KG1 (cell line): ENCODE measurements at regions not wholly inside any gene's neighbourhood (a gene's known extent, or its start where the extent isn't known, plus 50 kb on each side); places are given as distances from the start of the nearest gene placed in this dataset.

Experiments used
- DNase-seq: peaks from one replicate; lab custom pipeline; 2025; lab: John Stamatoyannopoulos, UW

DNA sequence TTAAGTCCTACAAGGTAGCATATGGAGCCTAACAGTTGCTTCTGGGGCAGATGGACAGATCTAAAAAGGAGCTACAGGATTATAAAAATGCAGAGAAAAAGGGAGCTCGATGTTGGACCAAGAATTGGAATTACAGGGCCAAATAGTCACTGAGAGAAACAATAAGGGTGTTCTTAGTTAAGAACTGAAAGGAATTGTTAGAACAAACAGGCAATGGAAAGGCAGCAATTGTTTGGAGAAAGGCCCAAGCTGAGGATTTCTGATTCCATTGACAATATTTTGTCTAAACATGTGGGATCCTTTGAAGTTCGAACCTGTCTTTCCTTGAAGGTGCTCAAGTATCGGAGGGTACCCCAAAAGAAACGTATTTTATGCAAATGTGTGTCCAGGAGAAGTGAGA is 513.6 kb upstream of the CDH8 start:
- no peak for DNase-seq

DNA sequence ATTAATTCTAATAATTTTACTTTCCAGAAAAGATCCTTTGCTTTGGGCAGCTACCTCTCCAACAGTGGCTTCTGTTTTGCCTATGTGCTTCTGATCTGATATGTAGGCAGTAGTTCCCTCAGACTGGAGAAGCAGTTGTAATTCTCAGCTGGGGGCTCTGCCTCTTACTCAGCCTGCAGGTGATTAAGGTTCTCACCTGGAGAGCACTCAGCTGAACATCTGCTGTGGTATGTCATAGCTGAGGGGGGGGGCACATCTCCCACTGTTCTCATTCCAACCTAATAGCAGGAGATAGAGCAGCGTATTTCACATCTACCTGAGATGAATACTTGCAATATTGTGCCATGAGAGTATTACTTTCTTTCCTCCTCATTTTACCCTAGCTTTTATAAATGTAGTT is 511.9 kb upstream of the CDH8 start:
- no peak for DNase-seq

DNA sequence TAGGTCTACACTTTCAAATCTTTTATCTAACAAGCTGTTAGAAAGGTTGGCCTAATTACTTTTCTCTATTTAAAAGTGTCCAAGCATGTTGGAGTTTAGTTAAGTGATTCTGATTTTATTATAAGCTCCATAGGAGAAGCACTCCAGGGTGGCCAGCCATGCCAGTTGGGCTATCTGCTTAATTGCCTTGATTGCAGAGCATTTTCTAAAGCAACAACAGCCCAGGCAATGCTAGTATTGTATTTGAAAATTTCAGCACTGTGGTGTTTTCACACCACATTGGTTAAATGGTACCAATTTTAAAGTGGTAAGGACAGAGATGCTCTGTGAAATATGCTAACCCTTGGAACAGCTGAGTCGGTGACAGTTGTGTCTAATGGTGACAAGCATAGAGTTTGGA is 510.5 kb upstream of the CDH8 start:
- no peak for DNase-seq

DNA sequence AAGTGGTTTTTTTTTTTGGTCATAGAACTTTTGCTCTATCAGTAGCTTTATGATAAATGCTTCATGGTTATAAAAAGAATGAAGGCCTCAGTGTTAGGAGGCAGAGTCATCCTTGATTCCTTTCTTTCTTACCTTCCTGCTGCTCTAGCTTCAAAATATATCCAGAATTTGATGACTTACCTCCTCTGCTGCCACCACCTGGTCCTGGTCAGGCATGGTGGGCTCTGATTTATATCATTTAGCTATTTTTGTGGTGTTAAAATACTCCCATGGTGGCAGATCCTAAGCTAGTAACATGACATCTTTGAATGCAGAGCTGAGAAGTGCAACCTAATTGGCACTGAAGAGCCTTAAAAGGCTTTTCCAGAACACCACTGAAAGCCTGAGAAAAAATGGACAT is 508.8 kb upstream of the CDH8 start:
- no peak for DNase-seq

DNA sequence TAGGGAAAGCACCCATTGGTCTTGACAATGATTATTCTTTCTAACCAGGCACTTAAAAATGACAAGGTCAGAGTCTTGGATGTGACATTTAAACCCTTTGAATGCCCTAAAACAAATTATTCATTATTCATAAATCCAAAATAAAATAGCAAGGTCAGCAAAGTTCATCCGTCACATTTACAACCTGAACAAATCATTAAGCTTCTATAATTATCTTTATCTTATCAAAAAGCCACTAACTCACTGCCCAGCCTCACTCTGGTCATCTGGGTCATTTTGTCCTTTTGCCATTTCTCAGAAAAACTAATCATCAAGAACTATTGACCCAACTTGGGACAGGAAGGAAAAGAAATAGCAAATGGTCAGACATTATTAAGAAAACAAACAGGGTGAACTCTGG is 507.3 kb upstream of the CDH8 start:
- DNase-seq: no peak

DNA sequence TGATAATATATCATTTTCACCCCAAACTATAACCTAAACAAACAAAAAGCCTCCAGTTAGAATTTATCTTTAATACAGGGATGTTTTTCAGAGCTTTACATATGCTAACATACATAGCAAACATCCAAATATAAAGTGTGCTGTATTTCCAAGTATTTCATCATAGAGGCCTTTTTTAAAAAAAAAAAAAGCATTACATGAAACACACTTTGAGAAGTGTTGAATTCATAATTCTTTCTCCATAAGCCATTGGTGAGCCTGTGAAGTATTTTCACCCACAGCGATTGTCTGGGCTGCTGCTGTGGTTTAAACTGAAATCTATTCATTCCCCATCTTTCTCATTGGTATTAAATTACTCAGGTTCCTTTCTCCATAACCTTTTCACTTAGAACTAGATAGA is 503.4 kb upstream of the CDH8 start:
- DNase-seq: no peak

DNA sequence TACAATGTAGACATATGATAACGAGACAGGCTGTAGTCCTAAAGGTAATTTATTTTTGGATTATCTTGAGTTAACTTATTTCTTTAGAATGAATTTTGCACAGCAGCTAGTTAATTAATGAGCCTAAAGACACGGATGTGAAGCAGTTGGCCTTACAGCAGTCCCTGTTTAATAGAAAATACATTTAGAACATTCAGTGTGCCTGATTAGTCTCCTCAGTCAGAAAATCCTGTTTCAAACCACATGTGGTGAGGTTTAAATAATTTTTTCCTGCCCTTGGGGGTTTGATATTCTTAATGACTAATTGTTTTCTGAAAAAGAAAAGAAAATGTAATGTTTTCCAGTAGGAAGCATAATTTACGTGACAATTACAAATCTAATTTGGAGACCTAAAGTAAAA is 494.2 kb upstream of the CDH8 start:
- DNase-seq: no peak

DNA sequence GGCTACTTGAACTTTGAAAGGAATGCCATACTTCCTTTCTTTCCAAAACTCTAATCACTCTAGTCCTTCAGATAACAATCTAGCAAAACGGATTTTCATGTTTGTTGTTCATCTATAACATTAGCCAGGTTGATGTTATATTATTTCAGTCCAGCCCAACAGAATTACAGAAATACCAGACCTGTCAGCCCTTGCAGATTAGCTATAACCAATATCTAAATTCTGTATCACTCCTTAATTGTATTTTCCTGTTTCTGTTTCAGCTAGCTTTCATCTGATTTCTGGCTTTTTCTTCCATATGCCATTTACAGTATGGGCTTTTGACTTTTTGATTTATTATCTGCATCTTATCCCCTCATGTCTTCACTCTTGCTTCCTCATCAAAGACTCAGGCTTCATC is 479.8 kb upstream of the CDH8 start:
- no peak for DNase-seq

DNA sequence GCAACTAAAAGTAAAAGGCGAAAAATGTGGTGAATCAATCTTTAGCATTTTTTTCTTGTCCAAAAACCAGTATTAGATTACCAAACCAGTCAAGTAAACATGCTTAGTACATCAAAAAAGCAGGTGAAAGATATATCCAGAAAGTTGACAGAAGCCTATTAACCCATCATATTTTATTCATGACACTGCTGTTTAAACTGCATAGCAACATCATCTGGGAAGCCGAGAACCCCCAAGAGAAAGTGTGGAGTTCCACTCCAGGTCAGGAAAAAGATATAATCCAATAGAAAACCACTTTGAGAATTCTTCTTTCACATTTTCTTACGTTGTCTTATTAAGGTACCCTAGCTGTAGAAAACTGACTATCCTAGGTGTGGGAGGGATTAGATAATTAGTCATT is 466.8 kb upstream of the CDH8 start:
- DNase-seq: no peak

DNA sequence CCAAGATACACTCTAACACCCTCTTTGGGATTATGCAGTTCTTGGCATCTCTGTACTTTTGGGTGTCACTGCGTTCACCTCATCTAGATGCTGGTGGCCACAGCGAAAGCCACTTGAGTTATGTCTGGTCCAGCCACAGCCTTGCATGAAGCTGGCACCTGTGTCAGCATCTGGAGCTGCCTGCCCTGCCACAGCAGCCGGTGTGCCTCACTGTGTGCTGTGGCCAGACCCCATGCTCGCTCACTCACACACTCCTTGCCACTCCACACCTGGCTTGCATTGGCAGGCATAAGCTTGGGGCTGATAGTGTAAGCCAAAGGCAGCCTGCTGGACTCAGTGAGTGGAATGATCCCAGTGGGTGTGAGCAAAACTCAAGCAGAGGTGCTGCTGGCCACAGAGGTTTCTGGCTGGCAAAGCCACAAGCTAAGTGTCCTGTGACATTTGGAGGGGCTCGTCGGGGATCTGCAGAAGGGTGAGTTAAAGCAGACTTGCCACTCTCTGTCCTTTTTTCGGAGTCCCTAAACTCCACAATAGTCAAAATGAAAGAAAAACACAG is 442.7 kb upstream of the CDH8 start:
- no peak for DNase-seq

DNA sequence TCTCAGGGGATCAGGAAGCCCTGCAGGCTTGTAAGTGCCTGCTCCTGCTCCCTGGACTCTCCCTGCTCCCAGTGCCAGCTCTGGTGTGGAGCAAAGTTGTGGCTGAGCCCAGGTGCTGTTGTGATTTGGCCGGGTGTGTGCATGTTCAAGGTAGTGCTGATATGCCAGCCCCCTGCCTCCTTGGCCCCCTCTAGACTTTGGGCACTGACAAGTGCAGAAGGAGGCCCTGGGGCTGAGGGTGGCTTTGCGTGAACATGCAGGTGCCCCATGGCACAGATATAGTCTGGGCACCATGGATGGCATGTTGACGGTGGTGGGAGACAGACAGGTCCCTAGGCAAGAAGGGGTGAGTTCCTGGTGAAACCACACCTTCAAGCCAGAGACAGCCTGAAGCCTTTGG is 441.6 kb upstream of the CDH8 start:
- no peak for DNase-seq

DNA sequence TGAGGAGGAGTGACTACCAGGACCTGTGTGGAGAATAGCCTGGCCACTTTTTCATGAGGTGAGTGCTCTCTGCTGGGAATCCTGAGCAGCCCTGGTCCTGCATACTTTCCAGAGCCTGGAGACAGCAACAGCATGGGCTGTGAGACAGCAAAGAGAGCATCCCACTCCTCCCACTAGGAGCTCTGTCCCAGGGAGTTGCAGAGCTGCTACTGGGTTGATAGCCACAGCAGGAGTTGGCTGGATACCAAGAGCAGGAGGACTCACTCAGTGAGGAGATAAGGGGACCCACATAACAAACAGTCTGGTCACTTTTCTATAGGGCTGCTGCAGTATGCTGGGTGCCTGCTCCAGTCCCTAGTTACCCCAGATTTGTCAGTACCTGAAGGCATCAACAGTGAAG is 439.3 kb upstream of the CDH8 start:
- DNase-seq: no peak

DNA sequence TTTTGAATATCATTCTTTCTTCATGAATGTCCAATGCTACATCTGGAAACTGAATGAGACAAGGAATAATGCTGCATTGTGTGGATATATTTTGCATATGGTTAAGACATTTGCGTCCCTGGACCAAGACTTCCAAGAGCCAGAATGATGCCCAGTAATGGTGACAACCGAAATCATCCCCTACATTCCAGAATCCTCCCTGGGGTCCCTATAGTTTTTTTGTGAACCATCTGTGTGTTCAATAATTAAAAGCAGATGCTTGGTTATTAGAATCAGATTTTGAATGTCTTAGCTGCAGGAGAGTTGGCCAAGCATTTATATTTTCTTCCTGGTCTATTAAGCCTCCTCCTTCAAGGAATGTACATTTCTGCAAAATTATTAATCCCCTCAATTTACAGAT is 426.7 kb upstream of the CDH8 start:
- no peak for DNase-seq

DNA sequence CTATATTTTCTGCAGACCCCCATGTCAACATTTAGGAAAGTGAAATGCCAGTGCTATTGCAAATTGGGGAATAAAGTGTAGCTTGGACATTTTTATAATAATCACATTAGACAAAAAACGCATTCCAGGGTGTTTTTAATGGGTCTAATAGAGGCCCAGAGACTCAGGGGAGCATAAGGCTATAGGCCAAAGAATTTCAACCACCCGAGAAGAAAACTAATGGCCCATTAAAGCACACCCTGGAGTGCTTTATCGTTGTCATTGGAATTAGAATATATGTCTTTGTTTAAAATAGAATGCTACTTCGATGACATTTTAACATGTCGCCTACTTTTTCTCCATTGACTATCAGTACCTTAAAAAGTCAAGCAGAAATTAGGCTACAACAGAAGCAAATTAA is 414.1 kb upstream of the CDH8 start:
- DNase-seq: no peak

DNA sequence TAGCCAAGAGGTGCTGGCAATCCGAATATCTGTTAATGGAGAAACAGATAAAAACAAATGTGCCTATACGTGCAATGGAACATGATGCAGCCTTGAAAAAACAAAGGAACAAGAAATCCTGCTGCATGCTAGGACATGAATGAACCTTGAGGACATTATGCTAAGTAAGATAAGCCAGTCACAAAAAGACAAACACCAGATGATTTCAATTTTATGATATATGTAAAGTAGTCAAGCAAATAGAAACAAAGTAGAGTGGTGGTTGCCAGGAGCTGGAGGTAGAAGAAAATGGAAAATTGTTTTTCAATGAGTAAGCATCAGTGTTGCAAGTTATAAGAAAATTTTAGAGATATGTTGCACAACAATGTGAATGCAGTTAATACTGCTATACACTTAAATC is 409.7 kb upstream of the CDH8 start:
- DNase-seq: no peak

DNA sequence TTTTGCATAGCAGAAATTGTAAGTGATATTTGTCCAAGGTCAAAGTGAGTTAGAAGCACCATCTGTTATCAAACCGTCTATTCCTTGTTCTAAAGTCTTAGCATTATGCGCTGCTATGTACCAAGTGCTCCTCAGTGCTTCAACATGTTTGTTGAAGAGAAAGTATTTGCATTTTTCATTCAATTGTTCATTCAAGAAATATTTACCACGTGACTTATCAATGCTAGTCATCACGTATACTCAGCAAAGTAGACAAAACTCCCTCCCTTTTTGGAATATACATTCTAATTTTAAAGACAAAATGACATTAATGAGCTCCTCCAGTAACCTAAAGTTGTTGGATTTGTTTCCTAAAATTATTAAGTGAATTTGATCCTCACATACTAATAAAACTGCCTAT is 388.0 kb upstream of the CDH8 start:
- no peak for DNase-seq

DNA sequence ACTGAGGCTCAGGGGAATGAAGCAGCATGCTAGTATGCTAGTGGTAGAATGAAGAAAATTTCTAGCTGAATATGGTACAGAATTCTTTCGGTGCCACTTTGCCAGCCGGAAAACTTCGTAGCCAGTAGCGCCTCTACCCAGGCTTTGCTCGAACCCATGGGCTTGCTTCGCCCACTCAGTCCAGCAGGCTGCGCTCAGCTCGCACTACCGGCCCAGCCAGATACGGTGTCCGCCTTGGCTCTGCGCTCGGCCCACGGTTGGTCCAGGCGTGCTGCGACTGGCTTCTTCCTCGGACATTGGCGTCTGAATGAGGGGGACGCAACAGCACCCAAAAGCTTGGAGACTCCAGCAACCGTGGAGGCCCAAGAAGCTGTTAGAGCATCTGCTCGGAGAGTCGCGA is 372.5 kb upstream of the CDH8 start:
- no peak for DNase-seq

DNA sequence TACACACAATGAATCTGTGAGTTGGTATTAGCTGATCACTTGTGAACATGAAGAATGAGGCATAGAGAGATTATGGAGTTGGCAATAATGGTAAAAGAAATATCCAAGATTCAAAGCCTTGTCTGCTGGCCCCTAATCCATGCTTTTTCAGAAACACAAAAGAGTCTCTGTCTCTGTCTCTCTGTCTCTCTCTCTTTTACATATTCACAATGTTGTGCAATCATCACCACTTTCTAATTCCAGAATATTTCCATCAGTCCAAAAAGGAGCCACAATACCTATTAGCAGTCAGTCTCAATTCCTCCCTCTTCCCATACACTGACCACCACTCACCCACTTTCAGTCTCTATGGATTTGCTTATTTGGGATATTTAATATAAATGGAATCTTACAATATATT is 370.1 kb upstream of the CDH8 start:
- DNase-seq: no peak

DNA sequence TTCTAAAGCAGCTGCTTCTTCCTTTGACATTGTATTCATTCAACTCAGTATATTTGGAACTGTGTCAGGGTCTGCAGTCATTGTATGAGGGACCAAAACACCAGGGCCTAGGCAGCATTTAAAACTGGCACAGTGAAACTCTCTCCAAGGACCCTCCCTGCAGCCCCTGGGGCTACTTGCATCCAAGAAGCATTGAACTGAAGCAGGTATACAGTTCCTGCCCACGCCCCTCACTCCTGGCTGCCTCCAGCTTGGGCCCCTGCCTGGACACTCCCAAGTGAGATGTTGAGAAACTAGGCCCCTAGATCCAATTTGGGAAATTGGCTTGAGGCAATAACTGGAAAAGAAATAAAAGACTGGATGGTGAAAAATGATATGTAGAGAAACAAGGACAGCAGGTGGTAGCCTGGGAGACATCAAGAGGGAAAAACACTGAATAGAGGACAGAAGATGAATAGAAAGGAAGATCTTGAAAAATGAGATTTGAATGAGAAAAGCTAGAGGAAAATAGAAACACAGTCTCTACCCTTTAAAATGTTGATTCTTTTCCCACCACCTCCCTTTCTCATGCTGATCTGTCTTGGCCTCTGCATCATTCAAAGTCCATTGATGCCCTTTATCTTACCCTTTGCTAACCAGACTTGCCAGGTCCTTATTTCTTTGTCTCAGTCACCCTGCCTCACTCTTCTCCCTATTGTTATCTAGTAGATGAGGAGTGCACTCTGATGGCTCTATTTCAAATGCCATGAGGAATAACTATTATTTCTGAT is 368.8 kb upstream of the CDH8 start:
- DNase-seq: no peak

DNA sequence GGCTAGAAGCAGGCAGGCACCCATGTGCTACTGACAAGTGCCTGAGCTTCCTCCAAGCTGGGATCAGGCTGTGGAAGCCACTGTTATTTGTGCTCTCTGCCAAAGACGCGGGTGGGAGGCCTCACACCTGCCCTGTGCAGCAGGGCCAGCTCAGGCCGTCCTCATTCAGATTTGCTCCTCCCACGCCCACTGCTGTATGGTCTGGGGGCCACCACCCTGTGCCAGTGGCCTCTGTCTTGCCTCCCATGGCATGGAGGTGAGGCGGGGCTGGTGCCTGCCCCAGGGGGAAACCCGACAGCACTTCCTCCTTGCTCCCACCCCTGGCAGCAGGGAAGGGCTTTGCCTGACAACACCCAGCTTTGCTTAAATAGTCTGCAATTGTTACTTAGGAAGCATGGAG is 356.5 kb upstream of the CDH8 start:
- no peak for DNase-seq

DNA sequence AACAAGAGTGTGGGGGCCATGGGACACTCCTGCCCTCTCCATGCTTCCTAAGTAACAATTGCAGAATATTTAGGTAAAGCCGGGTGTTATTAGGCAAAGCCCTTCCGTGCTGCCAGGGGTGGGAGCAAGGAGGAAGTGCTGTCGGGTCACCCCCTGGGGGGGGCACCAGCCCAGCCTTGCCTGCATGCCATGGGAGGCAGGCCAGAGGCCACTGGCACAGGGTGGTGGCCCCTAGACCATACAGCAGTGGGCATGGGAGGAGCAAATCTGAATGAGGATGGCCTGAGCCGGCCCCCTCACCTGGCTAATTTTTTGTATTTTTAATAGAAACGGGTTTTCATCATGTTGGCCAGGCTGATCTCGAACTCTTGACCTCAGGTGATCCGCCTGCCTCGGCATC is 355.7 kb upstream of the CDH8 start:
- DNase-seq: no peak

DNA sequence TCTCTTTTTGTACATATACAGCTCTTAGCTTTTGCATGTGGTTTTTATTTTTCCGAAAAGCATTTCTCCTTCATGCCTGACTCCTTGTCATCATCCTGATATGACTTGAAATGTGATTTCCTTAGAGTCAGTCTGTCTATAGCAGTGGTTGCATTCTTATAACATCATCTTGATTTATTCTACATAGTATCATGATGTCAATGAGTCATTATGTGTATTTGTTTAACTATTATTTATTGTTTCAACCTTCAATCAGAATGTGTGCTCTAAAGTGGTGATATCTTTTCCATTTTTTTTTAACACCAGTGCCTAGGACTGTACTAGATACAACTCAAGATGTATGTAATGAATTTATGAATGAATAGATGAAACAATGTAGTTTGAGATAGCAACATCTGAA is 354.9 kb upstream of the CDH8 start:
- DNase-seq: no peak

DNA sequence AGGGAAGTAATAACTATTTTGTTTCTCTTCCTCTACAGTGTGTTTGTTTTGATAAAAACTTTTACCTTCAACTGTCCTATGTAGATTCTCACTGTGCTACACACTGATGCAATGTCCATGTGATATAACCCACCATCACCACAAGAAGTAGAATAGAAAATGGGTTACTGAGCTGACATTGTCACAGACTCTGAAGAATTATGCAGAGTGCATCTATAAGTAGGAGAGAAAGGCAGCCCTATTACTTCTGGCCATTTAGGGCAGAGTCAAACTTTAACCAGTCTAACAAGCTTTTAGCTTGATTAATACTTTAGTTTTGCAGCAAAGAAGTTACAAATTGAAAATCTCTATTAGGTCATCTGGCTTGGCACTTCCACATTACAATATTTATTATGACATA is 354.0 kb upstream of the CDH8 start:
- no peak for DNase-seq

DNA sequence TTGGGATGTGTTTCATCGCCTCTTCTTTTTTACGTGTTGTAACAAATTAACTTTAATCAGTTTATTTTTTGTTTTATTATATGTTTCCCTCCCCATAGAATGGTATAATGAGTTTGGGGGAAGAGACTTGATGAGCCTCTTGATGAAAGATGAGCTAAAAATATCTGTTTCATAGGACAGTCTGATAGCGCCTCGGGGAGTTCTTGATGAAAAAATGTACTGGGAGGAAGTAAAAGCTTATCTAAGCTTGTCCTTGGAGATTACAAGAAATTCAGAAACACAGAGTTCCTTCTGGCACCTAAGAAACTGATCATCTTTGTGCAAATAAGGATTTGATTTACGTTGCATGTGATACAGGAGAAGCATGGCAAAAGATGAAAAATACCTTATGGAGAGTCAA is 350.2 kb upstream of the CDH8 start:
- DNase-seq: no peak
